G401.6 (cell line): ENCODE measurements at regions not wholly inside any gene's neighbourhood (a gene's known extent, or its start where the extent isn't known, plus 50 kb on each side); places are given as distances from the start of the nearest gene placed in this dataset.
"Not testable (repeated sequence)": the region's sequence is repeated elsewhere in the genome, so short reads cannot be mapped to it uniquely, and the experiment has no call there.

ENCODE experiments used
- FAIRE-seq: peaks from 2 replicates; lab custom pipeline; 2012; peaks lifted over from hg19 to GRCh38; lab: Jason Lieb, UNC

DNA sequence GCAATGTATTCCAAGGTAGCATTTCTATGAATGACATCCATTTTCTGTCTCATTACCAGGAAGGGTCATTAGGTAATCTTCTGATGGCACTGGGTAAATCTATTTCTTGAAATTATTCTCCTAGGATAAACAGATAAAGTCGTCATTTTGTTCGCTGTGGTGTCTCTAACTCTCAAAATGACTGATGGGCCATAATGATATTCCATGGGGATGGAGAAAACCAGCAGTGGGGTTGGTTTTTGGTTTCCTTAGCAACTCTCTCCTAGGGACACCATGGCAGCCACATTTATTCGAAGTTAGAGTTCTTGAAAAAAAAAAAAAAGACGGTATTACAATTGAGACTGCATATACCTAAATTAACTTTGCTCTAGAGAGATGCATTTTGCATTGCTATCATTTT, 231.3 kb upstream of the SLCO3A1 start:
- FAIRE-seq = no peak

DNA sequence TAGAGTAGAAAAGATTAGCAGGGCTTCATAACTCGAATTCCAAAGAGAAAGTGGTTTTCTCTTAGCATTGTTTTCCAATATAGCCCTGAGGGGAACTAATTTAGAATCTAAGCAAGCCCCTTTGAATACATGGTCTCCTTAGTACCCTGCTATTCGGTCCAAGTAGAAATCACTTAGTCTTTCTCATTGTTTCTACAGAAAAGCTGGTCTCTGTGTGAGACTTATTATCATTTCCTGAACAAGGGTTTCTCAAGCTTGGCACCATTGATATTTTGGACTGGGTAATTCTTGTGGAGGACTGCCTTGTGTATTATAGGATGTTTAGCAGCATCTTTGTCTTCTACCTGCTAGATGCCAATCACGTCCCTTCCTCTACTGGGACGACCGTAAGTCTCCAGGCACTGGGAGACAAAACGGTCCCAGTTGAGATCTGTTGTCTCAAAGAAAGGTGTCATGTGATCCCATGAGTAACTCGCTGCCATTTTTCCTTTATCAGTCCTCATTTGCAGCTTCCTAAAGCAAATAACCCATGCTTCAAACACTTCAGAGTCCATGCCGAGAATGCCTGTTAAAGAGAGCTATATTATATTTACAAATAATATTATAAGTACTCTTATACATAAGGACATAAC, 230.7 kb upstream of the SLCO3A1 start:
- no peak for FAIRE-seq

DNA sequence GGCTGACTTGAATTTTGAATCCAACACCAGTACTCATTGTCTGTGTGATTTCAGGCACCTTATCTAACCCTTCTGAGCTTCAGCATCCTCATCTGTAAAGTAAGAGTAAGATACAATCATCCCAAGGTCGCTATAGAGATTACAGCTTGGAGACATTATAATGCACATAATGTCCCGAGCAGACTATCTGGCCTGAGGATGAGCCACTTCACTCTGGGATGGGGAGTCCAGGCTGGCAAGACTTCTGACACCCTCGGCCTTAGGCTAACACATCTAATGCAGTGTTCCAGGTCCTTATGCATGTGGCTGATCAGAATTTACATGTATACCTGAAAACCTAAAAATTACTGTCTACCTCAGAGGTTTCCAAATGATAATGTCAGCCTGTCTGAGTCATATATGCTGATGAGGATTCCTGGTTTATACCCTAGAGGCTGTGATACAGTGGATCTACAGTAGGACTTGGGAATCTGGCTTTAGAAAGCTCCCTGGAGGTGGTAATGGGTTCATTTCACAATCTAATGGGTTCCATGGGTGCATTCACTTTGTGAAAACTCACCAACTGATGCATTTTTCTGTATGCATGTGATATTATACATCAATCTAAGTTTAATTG, 229.0 kb upstream of the SLCO3A1 start:
- no peak for FAIRE-seq

DNA sequence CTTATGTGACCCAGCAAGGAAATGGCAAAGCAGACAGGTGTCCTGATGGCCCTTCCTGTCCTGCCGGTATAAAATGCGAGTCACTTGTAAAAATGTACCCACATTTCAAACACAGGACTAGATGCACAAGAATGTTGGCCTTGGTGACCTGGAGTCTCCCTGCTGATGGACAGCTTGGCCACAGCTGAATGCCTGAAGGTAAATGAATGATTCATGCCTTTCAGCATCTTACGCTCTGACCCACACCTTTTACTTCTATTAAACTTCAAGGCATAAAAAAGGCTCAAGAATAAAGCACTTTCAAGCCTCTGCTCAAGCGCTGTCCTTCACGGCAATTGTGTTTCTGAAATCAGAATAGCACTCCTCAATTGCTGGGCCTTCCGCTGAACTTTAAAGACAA, 228.0 kb upstream of the SLCO3A1 start:
- FAIRE-seq = no peak

DNA sequence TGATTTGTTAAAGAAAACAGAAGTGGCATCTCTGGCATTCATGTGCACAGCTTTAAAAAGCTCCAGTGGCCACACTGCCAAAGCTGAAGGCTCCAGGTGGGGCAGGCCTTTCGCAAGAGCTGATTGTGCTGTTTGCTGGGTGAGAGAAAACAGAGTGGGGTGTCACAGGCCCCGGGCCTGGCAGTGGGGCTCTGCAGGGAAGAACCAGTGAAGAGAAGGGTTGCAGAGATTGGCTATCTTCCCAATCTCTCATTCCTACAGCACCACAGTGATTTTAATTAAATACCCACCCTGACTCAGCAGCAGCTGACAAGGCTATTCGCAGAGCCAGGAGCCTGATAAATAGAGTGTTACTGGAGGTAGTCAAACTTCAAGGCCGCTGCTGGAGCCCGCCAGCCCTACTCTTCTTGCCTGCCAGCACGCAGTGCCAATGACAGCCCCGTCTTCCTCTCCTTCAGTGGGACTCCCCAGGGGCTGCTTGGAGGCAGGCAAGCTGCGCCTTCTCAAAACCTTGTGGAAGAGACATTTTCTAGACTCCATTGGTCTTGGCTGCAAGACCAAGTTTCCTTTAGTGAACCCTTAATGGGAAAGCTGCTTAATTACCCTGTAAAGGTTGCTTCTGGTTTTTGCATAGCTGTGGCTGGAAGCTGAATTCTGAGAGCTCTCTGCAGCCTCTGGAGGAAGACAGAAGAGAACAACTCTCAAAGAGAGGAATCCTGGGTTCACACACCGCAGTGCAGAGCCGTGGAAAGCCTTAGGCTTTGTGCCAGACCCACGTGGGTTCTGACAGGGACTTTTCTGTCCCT, 225.8 kb upstream of the SLCO3A1 start:
- no peak for FAIRE-seq

DNA sequence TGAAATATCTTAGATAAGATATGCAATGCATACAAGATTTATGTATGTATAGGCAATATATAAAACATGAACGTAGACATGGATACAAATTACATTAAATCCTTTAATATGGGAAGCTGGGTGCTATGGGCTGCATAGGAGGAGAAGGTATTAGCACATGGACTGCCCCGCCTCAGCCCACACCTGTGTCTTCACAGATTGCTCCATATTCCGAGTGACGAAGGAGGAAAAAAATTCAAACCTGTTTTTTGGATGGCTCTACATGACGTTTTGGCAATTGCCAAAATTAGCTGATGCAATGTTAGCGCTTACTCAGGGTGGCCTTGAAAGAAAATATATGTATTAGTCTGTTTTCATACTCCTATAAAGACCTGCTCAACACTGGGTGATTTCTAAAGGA, 223.4 kb upstream of the SLCO3A1 start:
- no peak for FAIRE-seq

DNA sequence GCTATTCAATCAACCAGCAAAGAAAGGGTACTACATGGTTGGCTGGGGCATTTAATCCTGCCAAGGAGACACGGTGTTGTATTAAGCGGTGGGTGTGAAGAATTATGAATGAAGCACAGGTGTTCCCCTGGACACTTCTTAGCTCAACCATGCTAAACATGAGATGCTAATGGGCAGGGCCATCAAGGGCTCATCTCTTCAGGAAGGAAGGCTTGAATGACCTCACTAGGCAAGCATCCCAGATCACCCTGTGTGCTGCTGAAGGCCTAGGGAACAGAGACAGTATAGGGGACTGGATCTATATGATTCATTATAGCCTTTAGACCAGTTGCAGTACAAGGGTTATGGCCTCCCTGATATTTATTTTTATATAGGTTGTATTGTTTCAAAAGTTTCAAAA, 221.3 kb upstream of the SLCO3A1 start:
- FAIRE-seq = no peak

DNA sequence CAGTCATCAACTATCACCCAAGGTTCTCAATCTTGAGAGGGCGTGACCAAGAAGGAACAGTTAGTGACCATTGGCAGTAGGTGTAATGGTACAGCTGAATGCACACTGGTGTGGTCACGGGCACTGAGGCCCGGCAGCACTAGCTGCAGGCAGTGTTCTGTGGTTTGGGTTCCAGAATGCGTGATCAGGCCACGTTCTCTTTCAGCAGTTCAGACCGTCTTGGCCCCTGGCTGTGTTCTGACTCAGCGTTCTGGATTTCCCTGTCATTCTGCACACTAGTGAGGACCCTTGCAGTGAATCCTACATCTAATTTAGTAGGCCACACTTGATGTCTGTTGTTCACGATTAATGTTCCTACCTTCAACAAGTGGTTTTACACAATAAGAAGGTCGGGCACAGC, 220.5 kb upstream of the SLCO3A1 start:
- FAIRE-seq = no peak

DNA sequence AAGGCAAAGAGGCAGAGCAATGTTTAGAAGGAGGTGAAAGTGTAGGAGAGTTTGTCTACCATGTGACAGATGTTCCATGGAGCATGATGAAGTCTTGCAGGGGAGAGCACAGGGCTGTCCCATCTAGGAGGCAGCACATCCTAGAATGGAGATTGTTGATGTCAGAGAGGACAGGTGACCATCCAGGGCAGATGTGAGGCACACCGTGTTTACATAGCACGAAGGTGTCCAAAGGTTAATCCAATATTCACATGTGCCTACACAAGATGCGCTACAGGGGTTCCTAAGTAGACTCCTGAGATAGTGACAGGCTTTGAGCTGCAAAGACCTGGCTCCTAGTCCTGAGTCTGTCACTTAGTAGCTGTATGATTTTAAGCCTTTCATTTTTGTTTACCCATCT, 219.3 kb upstream of the SLCO3A1 start:
- no peak for FAIRE-seq

DNA sequence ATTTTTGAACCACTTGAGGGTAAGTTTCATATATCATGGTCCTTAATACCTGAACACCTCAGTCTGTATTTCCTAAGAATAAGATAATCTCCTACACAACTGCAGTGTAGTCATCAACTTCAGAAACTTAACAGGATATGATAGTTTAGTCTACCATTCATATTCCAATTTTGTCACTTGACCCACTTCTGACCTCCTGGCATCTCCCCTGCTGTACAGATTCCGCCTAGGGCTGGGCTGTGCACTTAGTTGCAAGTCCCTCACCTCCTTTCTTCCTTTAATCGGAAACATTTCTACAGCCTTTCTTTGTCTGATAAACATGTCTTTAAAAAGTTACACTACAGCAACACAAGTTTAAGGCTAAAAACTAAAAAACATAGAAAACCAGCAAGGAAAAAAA, 218.4 kb upstream of the SLCO3A1 start:
- FAIRE-seq = no peak

DNA sequence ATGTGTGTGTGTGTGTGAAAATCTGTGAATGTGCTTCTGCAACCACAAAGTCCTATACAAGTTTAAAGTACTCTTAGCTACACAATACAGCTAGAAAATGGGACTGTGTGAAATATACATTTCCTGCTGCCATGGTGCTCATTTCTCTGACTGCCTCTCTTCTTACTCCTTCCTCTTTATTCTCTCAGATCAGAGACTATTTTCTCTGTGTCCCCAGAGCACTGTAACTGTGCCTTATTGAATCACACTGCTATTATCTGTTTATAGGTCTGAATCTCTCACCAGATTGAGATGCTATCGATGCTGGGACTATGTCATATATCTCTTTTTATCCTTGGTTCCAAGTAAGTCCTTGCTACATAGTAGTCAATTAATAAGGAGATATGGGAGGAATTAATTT, 217.9 kb upstream of the SLCO3A1 start:
- no peak for FAIRE-seq

DNA sequence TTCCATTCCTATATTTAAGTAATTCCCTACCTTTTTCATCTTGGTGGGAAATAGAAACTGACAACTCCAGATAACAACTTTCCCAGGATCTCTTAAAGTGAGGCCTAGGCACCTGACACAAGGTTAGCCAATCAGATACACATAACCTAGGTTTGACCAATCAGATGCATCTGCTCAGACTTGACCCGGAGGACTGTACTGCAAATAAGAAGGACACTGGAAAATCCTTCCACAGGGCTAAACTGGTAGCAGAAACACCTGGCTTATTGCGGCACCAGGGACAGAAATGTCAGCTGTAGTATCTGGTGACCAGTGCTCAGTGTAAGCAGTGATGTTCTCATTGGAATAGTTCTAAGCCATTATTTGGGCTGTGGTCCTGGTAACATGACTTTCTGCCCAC, 204.5 kb upstream of the SLCO3A1 start:
- FAIRE-seq = no peak

DNA sequence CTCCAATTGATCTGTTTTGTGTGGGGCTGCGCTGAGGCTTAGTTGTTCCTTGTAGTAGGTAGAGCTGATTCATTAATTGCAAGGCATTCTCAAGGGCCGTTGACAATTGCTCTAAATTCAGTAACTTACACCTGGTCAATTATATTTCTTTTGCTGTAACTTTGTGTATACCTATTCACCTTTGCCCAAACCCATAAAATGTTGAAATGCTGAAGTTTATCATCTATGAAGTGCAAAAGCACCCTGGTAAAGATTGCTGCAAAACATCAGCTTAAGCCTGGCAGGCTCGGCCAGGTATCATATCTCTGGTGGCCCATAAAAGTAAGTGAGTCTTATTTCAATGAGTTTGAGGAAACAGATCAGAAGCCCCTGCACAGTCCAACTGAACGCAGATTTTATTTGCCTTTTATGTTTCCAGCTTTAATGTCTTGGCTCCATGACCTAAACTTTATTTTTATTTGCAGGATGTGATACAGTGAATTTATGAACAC, 203.6 kb upstream of the SLCO3A1 start:
- no peak for FAIRE-seq

DNA sequence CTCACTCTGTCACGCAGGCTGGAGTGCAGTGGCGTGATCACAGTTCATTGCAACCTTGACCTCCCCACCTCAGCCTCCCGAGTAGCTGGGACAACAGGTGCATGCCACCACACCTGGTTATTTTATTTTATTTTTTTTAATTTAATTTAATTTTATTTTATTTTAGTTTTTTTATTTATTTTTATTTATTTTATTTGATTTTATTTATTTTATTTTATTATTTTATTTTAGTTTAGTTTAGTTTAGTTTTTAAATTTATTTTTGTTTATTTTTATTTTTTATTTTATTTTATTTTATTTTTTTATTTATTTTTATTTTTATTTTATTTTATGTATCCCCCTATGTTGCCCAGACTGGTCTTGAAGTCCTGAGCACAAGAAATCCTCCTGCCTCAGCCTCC, 202.3 kb upstream of the SLCO3A1 start:
- FAIRE-seq = peak; percentile 99

DNA sequence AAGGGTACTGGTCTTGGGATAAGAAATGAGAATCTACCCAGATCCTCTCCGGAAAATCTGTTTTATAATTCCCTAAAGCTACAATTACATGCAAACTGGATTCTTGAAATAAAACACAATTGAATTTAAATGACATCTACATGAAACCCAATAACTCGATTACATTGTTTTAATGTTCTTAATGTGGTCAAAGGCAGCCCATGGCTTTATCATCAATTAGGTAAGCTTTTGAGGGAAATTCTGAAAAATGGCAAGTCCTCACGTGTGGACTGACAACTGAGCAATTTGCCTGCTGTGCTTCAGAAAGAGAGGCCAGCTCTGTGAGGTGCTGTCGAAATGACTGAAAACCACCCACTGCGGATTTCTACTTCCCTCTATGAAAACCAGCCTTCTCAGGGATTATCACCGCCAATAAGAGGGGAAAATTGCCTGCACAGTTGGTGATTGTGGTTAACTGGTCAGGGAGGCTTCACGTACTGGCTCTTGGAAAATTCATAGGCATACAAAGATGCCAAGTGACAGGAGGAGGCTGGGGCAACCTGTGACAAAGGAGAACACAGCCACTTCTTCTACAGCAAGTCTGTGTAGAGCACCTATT, 200.8 kb upstream of the SLCO3A1 start:
- no peak for FAIRE-seq

DNA sequence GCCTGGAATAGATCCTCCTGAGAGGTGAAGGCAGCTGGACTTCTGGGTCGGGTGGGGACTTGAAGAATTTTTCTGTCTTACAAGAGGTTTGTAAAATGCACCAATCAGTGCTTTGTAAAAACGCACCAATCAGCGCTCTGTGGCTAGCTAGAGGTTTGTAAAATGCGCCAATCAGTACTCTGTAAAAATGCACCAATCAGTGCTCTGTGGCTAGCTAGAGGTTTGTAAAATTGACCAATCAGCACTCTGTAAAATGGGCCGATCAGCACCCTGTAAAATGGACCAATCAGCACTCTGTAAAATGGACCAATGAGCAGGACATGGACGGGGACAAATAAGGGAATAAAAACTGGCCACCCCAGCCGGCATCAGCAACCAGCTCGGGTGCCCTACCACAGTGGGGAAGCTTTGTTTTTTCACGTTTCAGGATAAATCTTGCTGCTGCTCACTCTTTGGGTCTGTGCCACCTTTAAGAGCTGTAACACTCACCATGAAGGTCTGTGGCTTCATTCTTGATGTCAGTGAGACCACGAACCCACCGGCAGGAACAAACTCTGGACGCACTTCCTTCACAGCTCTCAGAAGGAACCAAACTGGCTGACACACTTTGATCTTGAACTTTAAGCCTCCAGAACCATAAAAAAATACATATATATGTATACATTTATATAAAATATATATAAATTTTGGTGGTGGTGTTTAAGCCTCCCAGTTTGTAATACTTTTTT, 197.8 kb upstream of the SLCO3A1 start:
- not testable (repeated sequence) for FAIRE-seq

DNA sequence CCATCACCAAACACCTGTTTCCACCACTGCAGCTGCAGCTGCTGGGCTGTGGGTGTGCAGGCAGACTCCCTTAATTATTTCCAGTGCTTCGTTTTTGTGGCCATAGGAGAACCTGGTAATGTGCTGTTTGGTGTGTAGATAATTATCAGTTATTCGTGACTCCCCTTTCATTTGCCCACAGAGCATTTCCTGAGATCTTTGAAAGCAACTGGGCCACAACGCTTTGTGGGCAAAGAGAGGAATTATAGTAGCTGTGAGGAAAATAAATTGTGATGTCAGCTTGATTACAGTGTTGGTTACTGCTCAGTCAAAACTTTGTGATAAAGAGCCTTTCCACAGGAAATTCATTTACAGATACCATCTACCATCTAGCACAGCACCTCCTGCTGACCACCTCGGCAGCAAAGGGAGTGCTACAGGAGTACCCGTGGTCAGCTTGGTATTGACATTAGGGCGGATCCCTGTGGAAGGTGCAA, 193.3 kb upstream of the SLCO3A1 start:
- FAIRE-seq = no peak

DNA sequence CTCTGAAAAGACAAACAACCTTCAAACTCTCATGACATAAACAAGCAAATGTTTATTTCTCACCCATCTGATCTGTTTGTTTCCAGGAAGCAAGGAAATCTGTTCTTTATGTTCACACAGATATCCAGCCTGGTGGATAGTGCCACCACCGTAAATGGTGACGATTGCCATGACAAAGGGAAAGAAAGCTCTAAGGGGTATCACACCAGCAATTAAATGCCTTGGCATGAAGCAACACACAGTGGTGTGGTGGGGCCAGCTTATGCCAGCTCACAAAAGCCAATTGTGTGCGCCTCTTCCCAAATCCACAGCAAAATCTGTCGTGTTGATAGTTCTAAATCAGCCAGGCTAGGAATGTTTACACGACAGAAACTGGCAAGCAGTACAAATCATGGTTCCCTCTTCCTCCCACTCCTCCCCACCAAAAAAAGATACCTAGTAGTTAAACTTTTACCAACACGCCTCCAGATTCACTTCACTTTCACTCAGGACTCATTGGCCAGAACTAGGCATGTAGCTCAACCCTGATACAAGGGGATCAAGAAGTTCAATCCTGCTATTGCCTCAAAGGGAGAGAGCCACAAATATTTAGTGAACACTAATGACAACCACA, 189.2 kb upstream of the SLCO3A1 start:
- FAIRE-seq = no peak

DNA sequence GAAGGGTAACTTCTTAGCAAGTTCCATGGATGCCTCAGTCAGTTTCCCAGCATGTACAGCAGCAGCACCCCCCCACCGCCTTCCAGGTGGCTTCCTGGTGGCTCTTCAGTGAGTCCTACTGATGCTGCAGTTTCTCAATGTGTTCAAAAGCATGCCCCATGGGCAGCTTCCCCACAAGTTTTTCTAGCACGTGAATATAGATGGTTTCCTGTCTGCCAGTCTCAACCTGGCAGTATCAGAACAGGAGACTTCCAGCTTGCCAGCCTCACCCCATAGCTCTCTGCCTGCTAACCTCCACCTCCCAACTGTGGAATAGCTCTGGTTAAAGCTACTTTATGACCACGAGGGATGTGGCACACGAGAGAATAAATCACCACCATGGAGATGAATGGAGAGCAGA, 188.3 kb upstream of the SLCO3A1 start:
- no peak for FAIRE-seq

DNA sequence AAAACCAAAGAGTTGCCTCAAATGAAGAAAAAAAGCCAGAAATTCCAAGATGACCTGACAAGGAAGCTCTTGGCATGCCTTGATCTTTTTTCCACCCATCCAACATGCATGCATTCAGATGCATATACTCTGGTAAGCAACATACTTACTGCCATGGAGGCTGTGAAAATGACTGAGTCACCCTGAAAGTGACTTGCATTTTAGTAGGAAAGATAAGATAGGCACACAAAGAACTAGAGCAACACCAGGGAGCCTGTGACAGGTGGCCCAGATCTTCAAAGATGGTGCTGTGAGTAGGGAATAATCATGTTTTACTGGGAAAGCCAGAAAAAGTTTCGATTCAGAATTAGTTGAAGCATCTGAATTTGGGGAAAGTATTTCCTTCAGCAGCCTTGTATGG, 185.1 kb upstream of the SLCO3A1 start:
- no peak for FAIRE-seq

DNA sequence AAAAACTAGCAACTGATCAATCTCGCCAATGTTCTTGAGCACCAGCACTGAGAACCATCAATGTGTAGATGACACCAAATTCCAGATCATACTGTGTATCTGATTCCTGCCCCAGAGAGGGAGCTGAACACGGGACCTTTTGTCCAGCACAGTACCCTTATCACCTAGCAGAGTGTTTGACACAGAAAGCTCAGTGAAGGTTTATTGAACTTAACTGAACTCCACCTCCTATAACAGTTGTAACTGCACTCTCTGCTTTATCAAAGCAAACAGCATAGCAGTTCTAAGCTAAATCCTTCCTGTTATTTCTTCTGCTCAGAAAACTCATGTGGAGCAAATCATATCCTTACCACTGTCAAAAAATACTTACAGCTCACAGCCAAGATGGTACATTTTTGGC, 183.4 kb upstream of the SLCO3A1 start:
- FAIRE-seq = no peak

DNA sequence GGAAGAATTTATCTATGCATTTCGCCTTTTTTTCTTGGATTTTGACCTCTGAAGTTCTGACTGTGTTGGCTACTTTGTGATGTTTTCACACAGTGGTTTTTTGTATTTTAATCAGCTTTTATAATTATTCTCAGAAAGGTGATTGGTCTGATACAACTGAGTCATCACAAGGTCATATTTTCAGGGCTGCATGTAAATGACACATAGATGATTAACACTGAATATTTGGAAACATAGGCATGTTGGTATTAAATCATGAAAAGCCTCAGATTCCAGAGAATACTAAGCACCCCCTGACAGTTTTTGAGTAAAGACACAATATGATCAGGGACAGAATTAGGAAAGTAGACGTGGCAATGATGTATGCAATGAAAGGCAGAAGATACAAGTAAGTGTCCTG, 175.5 kb upstream of the SLCO3A1 start:
- FAIRE-seq = no peak
